Panc1 (cell line): ENCODE measurements at regions not wholly inside any gene's neighbourhood (a gene's known extent, or its start where the extent isn't known, plus 50 kb on each side); places are given as distances from the start of the nearest gene placed in this dataset.

Source experiments
- ATAC-seq: fragments of 200-7000 bp; cut with Tn5 transposase; 2 replicates; pipeline ENCODE4 v1.9.1; 2020; ENCODE audit warnings: mild to moderate bottlenecking, moderate library complexity
- BruUV-seq: library from RNA; stranded (reverse); fragments of 400-500 nt; replicated peaks from 2 replicates; lab custom pipeline; 2021; lab: Mats Ljungman, UMichigan
- CTCF ChIA-PET: fragments of 300-600 bp; sonication (Branson Sonifier 250); formaldehyde crosslinking; loops from one replicate; lab custom pipeline; 2022; ENCODE audit warnings: antibody characterized with exemption; lab: Charles Lee
- POLR2A ChIA-PET: fragments of 300-600 bp; sonication (Branson Sonifier 250); formaldehyde crosslinking; loops from one replicate; lab custom pipeline; 2022; ENCODE audit warnings: antibody characterized with exemption; lab: Charles Lee
- DNase-seq: peaks from one replicate; pipeline ENCODE4 v3.0.0-alpha.2; 2010; ENCODE audit warnings: low read depth, low spot score
- H3K27ac ChIP-seq: 2 replicates; pipeline ENCODE4 v1.5.1; 2011; ENCODE audit warnings: mild to moderate bottlenecking, low read length, inconsistent platforms
- H3K27me3 ChIP-seq: fragments of 200-500 bp; sonication (Bioruptor generic); 2 replicates; pipeline ENCODE4 v1.6.0; 2014; ENCODE audit warnings: low read length, inconsistent platforms; ENCODE audit not compliant: control insufficient read depth, insufficient read depth
- H3K36me3 ChIP-seq: fragments of 200-500 bp; sonication (Bioruptor generic); 2 replicates; pipeline ENCODE4 v1.5.1; 2014; ENCODE audit warnings: inconsistent platforms, mild to moderate bottlenecking, low read length, moderate library complexity; ENCODE audit not compliant: control insufficient read depth, insufficient read depth
- H3K4me1 ChIP-seq: 2 replicates; pipeline ENCODE4 v1.5.1; 2011; ENCODE audit warnings: inconsistent platforms, mild to moderate bottlenecking, low read length, moderate library complexity; ENCODE audit not compliant: control insufficient read depth, insufficient read depth
- H3K4me3 ChIP-seq, 2 experiments: 2 replicates each; pipeline ENCODE4 v1.5.1; 2011 to 2012; ENCODE audit warnings: low read depth in 2 of 2, low read length in 2 of 2, mild to moderate bottlenecking in 2 of 2, inconsistent platforms in 1 of 2, moderate library complexity in 1 of 2
- H3K9me3 ChIP-seq: fragments of 200-500 bp; sonication (Bioruptor generic); 2 replicates; pipeline ENCODE4 v1.5.1; 2014; ENCODE audit warnings: low read depth, mild to moderate bottlenecking, inconsistent platforms, low read length, moderate library complexity; ENCODE audit not compliant: control insufficient read depth, insufficient read depth
- CTCF ChIP-seq: fragments of 450-650 bp; IDR thresholded peaks from 2 replicates; pipeline ENCODE4 v1.5.1; 2017; ENCODE audit warnings: mild to moderate bottlenecking
- POLR2AphosphoS5 ChIP-seq: IDR thresholded peaks from 2 replicates; pipeline ENCODE4 v1.6.1; 2012; ENCODE audit warnings: mild to moderate bottlenecking, low read depth, low read length, moderate library complexity
- REST ChIP-seq, 2 experiments: IDR thresholded peaks; 2 replicates each; pipeline ENCODE4 v1.6.1; 2011 to 2012; ENCODE audit warnings: low read depth in 2 of 2, control low read depth in 1 of 2, low read length in 1 of 2, mild to moderate bottlenecking in 1 of 2, moderate library complexity in 1 of 2; ENCODE audit not compliant: insufficient read depth in 1 of 2
- SIN3A ChIP-seq: IDR thresholded peaks from 2 replicates; pipeline ENCODE4 v1.6.1; 2012; ENCODE audit warnings: low read depth, mild to moderate bottlenecking, low read length, moderate library complexity, borderline replicate concordance; ENCODE audit not compliant: insufficient read depth
- TCF7L2 ChIP-seq: IDR thresholded peaks from 2 replicates; pipeline ENCODE4 v1.6.1; 2011; ENCODE audit warnings: mild to moderate bottlenecking, low read depth, low read length, inconsistent platforms
- in situ Hi-C: cut with HindIII; loops from 2 replicates; pipeline ENCODE4 v1.10.0; 2016; ENCODE audit warnings: low sequenced_read_pairs, low pct_unique_long_range_greater_than_20kb
- intact Hi-C: fragments of 100-400 bp; cut with micrococcal nuclease; formaldehyde crosslinking; loops from one replicate; pipeline ENCODE4 v1.10.0; 2022; ENCODE audit not compliant: unreplicated experiment

- Histone ChIP-seq H3K36me3 (no peaks in the 10 kb centered on the region), H3K27me3 (no peaks in the 10 kb centered on the region), H3K4me1 (no peaks in the 10 kb centered on the region; the same call in 1 of the 2 replicates), H3K4me3 (no peak overlapping the region), H3K9me3 (no peaks in the 10 kb centered on the region), H3K27ac (no peak overlapping the region)
- TF ChIP-seq POLR2AphosphoS5 = no peak
- no peak for TF ChIP-seq SIN3A
- no peak for TF ChIP-seq TCF7L2
- no peak for TF ChIP-seq CTCF
- no peak for TF ChIP-seq REST (IDR thresholded peaks at IDR 0.05; ENCODE audit: insufficient read depth in 1 of 2, low read depth in 2 of 2, low read length in 1 of 2)
- CTCF ChIA-PET = no interaction called here
- ATAC-seq (no peak), DNase-seq (no peak)
- POLR2A ChIA-PET = no interaction called here
- BruUV-seq = no TSS peak
- intact Hi-C loops = no loop called here
- in situ Hi-C loops = no loop called here
Measured at GRCh38 chr13:71144883-71145282, 722.1 kb downstream of the DACH1 start.

- Histone ChIP-seq H3K4me1 (no peaks in the 10 kb centered on the region), H3K4me3 (no peak overlapping the region), H3K9me3 (no peaks in the 10 kb centered on the region), H3K36me3 (no peaks in the 10 kb centered on the region), H3K27ac (no peak overlapping the region), H3K27me3 (no peaks in the 10 kb centered on the region)
- no peak for DNase-seq
- ChIA-PET POLR2A (no interaction called here), CTCF (no interaction called here)
- in situ Hi-C loops = no loop called here
- TF ChIP-seq REST (IDR thresholded peaks at IDR 0.05; ENCODE audit: insufficient read depth in 1 of 2, low read depth in 2 of 2, low read length in 1 of 2) = no peak
- no TSS peak for BruUV-seq
- ATAC-seq = no peak
- intact Hi-C loops = no loop called here
Measured at GRCh38 chr13:71137101-71137500, 729.9 kb downstream of the DACH1 start.
